ENCODE measurements at regions not wholly inside any gene's neighbourhood (a gene's known extent, or its start where the extent isn't known, plus 50 kb on each side); places are given as distances from the start of the nearest gene placed in this dataset.
A peak's percentile ranks its signal among the peaks of the same experiment; 100 is the strongest.

DNA sequence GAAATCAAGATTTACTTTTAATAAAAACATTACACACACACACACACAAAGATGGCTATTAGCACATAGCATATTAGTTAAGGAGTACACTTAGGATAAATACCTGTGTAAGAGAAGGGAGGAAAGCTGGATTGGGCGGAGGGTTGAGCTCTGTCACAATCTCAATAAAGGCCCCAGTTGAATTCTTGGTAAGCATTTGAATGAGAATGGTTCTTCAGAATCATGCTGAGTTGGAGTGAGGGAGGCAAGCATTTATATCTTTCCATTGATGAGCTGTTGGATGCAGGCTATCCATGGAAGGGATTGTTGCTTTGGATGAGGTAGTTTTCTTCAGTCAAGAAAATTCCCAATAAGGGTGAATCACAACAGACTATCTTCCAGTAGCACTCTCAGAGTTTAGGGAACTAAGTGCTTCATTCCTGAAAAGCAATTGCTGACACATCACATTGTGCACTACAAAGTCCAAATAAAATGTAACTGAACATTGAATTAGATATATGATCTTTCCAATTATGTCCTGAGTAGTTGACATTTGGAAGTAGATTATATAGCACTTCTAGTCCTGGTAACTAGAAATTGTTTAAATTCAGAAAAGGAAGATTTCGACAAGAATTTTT lies 95.7 kb downstream of the SUCNR1 start:
- no peak overlapping the region for H3K9ac ChIP-seq (ENCODE audit: low read depth in 1 of 2, low read length in 2 of 2)
- no peaks in the 10 kb centered on the region for H3K36me3 ChIP-seq (ENCODE audit: control insufficient read depth in 4 of 4, insufficient read depth in 3 of 4, low read depth in 1 of 4, low read length in 3 of 4)
- WGBS: 85% methylated on average over 2 of the region's 2 CpGs
- no peak overlapping the region for H3K27ac ChIP-seq (ENCODE audit: low read depth in 1 of 2, low read length in 2 of 2)
- H3K27me3 ChIP-seq (ENCODE audit: control insufficient read depth in 4 of 4, insufficient read depth in 4 of 4, low read length in 3 of 4): no peaks in the 10 kb centered on the region
- peaks cover 0 to 10% (median 5%) of the 10 kb centered on the region in 4 donors for H3K4me1 ChIP-seq (ENCODE audit: control insufficient read depth in 4 of 4, insufficient read depth in 4 of 4, low read length in 3 of 4)
- no peak overlapping the region for H3K4me3 ChIP-seq (ENCODE audit: low read depth in 1 of 3, low read length in 3 of 3)
- no peaks in the 10 kb centered on the region for H3K9me3 ChIP-seq (ENCODE audit: control insufficient read depth in 4 of 4, low read length in 3 of 4)
- TF ChIP-seq FOXA2 (IDR thresholded peaks at IDR 0.05) (no peak), HNF4A (conservative IDR thresholded peaks at IDR 0.05) (peak in 1 of 2 donors; percentile 18)
- DNase-seq (ENCODE audit: low spot score): no peak

DNA sequence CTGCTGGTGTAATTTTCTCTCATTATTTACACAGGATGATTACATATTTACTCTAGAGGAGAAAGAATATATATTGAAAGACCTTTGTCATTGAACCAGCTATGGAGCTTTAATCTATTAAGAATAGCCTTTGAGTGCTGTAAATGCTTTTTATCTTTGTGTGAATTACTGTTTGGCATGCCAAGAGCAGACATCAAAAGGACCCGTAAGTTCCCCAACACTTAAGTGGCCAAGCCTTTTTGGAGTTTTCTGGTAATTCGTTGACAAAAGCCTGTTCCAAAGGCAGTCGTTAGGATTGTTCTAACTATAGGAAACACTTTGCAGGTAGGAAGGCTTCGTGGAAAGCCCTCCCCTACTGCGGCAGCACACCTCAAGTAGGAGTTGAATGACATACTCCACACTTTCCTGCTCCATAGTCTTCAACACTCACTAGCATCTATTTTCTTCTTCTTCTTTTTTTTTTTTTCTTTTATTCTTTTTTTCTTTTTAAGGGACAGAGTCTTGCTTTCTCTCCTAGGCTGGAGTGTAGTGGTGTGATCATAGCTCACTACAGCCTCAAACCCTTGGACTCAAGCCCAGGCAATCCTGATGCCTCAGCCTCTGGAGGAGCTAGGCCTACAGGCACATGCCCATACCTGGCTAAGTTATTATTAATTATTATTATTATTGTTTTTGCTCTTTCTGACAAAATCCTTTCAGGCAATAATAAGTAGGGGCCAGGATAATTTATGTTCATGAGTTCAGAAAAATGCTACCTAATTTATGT lies 98.6 kb downstream of the SUCNR1 start:
- Histone ChIP-seq H3K4me3 (ENCODE audit: low read depth in 1 of 3, low read length in 3 of 3) (no peak overlapping the region), H3K9me3 (ENCODE audit: control insufficient read depth in 4 of 4, low read length in 3 of 4) (no peaks in the 10 kb centered on the region), H3K9ac (ENCODE audit: low read depth in 1 of 2, low read length in 2 of 2) (no peak overlapping the region), H3K27me3 (ENCODE audit: control insufficient read depth in 4 of 4, insufficient read depth in 4 of 4, low read length in 3 of 4) (no peaks in the 10 kb centered on the region), H3K36me3 (ENCODE audit: control insufficient read depth in 4 of 4, insufficient read depth in 3 of 4, low read depth in 1 of 4, low read length in 3 of 4) (no peaks in the 10 kb centered on the region), H3K4me1 (ENCODE audit: control insufficient read depth in 4 of 4, insufficient read depth in 4 of 4, low read length in 3 of 4) (peaks cover 3 to 23% (median 10%) of the 10 kb centered on the region in 4 donors), H3K27ac (ENCODE audit: low read depth in 1 of 2, low read length in 2 of 2) (no peak overlapping the region)
- TF ChIP-seq HNF4G (IDR thresholded peaks at IDR 0.05) (no peak), NR2F2 (IDR thresholded peaks at IDR 0.05) (no peak), YY1 (IDR thresholded peaks at IDR 0.05) (no peak), JUND (IDR thresholded peaks at IDR 0.05) (no peak), HNF4A (conservative IDR thresholded peaks at IDR 0.05) (no peak), EGR1 (IDR thresholded peaks at IDR 0.05; ENCODE audit: low read depth in 2 of 2) (no peak)
- TF ChIP-seq, protein P1, sequence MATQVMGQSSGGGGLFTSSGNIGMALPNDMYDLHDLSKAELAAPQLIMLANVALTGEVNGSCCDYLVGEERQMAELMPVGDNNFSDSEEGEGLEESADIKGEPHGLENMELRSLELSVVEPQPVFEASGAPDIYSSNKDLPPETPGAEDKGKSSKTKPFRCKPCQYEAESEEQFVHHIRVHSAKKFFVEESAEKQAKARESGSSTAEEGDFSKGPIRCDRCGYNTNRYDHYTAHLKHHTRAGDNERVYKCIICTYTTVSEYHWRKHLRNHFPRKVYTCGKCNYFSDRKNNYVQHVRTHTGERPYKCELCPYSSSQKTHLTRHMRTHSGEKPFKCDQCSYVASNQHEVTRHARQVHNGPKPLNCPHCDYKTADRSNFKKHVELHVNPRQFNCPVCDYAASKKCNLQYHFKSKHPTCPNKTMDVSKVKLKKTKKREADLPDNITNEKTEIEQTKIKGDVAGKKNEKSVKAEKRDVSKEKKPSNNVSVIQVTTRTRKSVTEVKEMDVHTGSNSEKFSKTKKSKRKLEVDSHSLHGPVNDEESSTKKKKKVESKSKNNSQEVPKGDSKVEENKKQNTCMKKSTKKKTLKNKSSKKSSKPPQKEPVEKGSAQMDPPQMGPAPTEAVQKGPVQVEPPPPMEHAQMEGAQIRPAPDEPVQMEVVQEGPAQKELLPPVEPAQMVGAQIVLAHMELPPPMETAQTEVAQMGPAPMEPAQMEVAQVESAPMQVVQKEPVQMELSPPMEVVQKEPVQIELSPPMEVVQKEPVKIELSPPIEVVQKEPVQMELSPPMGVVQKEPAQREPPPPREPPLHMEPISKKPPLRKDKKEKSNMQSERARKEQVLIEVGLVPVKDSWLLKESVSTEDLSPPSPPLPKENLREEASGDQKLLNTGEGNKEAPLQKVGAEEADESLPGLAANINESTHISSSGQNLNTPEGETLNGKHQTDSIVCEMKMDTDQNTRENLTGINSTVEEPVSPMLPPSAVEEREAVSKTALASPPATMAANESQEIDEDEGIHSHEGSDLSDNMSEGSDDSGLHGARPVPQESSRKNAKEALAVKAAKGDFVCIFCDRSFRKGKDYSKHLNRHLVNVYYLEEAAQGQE (IDR thresholded peaks at IDR 0.05): no peak
- TF ChIP-seq, protein P2, sequence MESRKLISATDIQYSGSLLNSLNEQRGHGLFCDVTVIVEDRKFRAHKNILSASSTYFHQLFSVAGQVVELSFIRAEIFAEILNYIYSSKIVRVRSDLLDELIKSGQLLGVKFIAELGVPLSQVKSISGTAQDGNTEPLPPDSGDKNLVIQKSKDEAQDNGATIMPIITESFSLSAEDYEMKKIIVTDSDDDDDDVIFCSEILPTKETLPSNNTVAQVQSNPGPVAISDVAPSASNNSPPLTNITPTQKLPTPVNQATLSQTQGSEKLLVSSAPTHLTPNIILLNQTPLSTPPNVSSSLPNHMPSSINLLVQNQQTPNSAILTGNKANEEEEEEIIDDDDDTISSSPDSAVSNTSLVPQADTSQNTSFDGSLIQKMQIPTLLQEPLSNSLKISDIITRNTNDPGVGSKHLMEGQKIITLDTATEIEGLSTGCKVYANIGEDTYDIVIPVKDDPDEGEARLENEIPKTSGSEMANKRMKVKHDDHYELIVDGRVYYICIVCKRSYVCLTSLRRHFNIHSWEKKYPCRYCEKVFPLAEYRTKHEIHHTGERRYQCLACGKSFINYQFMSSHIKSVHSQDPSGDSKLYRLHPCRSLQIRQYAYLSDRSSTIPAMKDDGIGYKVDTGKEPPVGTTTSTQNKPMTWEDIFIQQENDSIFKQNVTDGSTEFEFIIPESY (IDR thresholded peaks at IDR 0.05): no peak
- DNase-seq (ENCODE audit: low spot score): no peak
- 69% methylated on average over 5 of the region's 5 CpGs for WGBS

DNA sequence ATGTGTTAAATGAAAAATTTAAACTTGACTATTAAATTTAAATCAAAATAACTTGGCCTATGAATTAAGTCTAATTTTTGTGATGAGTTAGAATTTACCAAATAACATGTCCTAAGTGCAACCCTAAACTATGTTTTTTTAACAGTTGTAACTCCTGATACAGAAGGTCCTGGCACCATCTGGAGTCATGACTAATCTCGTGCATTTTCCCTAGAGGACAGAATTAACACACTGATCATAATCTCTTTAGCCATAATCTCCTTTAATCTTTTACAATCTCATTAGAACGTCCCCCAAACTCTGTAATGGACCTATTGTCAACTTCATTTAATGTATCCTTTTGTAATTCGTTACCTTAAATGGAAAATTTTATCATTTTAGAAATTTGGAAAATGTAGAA lies 100.6 kb downstream of the SUCNR1 start:
- H3K27ac ChIP-seq (ENCODE audit: low read depth in 1 of 2, low read length in 2 of 2): no peak overlapping the region
- WGBS: 69% methylated on average over 3 of the region's 3 CpGs
- H3K4me1 ChIP-seq (ENCODE audit: control insufficient read depth in 4 of 4, insufficient read depth in 4 of 4, low read length in 3 of 4): peaks cover 3 to 24% (median 10%) of the 10 kb centered on the region in 4 donors
- H3K9ac ChIP-seq (ENCODE audit: low read depth in 1 of 2, low read length in 2 of 2): no peak overlapping the region
- H3K36me3 ChIP-seq (ENCODE audit: control insufficient read depth in 4 of 4, insufficient read depth in 3 of 4, low read depth in 1 of 4, low read length in 3 of 4): no peaks in the 10 kb centered on the region
- DNase-seq (ENCODE audit: low spot score): no peak
- H3K27me3 ChIP-seq (ENCODE audit: control insufficient read depth in 4 of 4, insufficient read depth in 4 of 4, low read length in 3 of 4): no peaks in the 10 kb centered on the region
- TF ChIP-seq, protein P3, sequence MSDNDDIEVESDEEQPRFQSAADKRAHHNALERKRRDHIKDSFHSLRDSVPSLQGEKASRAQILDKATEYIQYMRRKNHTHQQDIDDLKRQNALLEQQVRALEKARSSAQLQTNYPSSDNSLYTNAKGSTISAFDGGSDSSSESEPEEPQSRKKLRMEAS (IDR thresholded peaks at IDR 0.05): no peak
- no peak for TF ChIP-seq NR2F2 (IDR thresholded peaks at IDR 0.05)
- TF ChIP-seq, protein P4, sequence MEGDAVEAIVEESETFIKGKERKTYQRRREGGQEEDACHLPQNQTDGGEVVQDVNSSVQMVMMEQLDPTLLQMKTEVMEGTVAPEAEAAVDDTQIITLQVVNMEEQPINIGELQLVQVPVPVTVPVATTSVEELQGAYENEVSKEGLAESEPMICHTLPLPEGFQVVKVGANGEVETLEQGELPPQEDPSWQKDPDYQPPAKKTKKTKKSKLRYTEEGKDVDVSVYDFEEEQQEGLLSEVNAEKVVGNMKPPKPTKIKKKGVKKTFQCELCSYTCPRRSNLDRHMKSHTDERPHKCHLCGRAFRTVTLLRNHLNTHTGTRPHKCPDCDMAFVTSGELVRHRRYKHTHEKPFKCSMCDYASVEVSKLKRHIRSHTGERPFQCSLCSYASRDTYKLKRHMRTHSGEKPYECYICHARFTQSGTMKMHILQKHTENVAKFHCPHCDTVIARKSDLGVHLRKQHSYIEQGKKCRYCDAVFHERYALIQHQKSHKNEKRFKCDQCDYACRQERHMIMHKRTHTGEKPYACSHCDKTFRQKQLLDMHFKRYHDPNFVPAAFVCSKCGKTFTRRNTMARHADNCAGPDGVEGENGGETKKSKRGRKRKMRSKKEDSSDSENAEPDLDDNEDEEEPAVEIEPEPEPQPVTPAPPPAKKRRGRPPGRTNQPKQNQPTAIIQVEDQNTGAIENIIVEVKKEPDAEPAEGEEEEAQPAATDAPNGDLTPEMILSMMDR (IDR thresholded peaks at IDR 0.05; ENCODE audit: low read depth, low read length, missing input control): no peak
- TF ChIP-seq GABPA (IDR thresholded peaks at IDR 0.05 in 1 of 2, conservative IDR thresholded peaks at IDR 0.05 in 1 of 2): no peak
- no peak for TF ChIP-seq TAF1 (conservative IDR thresholded peaks at IDR 0.05)
- TF ChIP-seq YY1 (IDR thresholded peaks at IDR 0.05): no peak
- TF ChIP-seq FOXA1 (IDR thresholded peaks at IDR 0.05): no peak
- H3K9me3 ChIP-seq (ENCODE audit: control insufficient read depth in 4 of 4, low read length in 3 of 4): no peaks in the 10 kb centered on the region
- no peak overlapping the region for H3K4me3 ChIP-seq (ENCODE audit: low read depth in 1 of 3, low read length in 3 of 3)
